GM12878 (cell line): ENCODE measurements at regions not wholly inside any gene's neighbourhood (a gene's known extent, or its start where the extent isn't known, plus 50 kb on each side); places are given as distances from the start of the nearest gene placed in this dataset.

Experiments
- ATAC-seq: fragments of 200-7000 bp; cut with Tn5 transposase; 3 replicates; pipeline ENCODE4 v1.9.1; 2020; ENCODE audit warnings: mild to moderate bottlenecking, moderate library complexity
- BruUV-seq: library from RNA; stranded (reverse); fragments of 400-500 nt; replicated peaks from 2 replicates; lab custom pipeline; 2021; lab: Mats Ljungman, UMichigan
- CTCF ChIA-PET: fragments of 300-600 bp; sonication (Branson Sonifier 250); formaldehyde crosslinking; extraction: SDS; loops from one replicate; lab custom pipeline; 2021; ENCODE audit warnings: inconsistent platforms; lab: Yijun Ruan, JAX
- POLR2A ChIA-PET: fragments of 350-600 bp; formaldehyde crosslinking; extraction: SDS; loops from one replicate; lab custom pipeline; 2021; ENCODE audit warnings: inconsistent platforms; lab: Charles Lee
- RAD21 ChIA-PET: fragments of 300-600 bp; sonication (Branson Sonifier 250); formaldehyde crosslinking; loops from one replicate; lab custom pipeline; 2023; ENCODE audit warnings: antibody characterized with exemption; ENCODE audit not compliant: unreplicated experiment; lab: Charles Lee
- SMC1A ChIA-PET: fragments of 300-600 bp; sonication (Branson Sonifier 250); formaldehyde crosslinking; loops from one replicate; lab custom pipeline; 2023; ENCODE audit not compliant: unreplicated experiment, uncharacterized antibody; lab: Charles Lee
- DNase-seq: peaks from one replicate; pipeline ENCODE4 v3.0.0-alpha.2; 2011; ENCODE audit warnings: low read depth, low spot score
- FAIRE-seq: peaks from 3 replicates; lab custom pipeline; 2011; peaks lifted over from hg19 to GRCh38; lab: Jason Lieb, UNC
- H2AFZ ChIP-seq: 2 replicates; pipeline ENCODE4 v1.6.0; 2011; ENCODE audit warnings: low read depth, low read length, control low read depth; ENCODE audit not compliant: control insufficient read depth
- H3K27ac ChIP-seq: 2 replicates; pipeline ENCODE4 v1.5.1; 2011; ENCODE audit warnings: control low read depth; ENCODE audit not compliant: control insufficient read depth, insufficient read depth
- H3K27me3 ChIP-seq, 2 experiments: replicated peaks in 1 of 2; 2 replicates each; pipeline versions ENCODE4 v1.6.0 to v1.6.1; 2011; ENCODE audit warnings: low read length in 1 of 2; ENCODE audit not compliant: control insufficient read depth in 2 of 2, insufficient read depth in 2 of 2
- H3K36me3 ChIP-seq, 2 experiments: 2 replicates each; pipeline ENCODE4 v1.5.1; 2011; ENCODE audit warnings: low read length in 1 of 2; ENCODE audit not compliant: control insufficient read depth in 2 of 2, insufficient read depth in 2 of 2
- H3K4me1 ChIP-seq: 2 replicates; pipeline ENCODE4 v1.6.1; 2011; ENCODE audit warnings: mild to moderate bottlenecking, low read length, moderate library complexity, mixed read lengths; ENCODE audit not compliant: control insufficient read depth, insufficient read depth
- H3K4me2 ChIP-seq: 2 replicates; pipeline ENCODE4 v1.6.0; 2011; ENCODE audit warnings: control low read depth; ENCODE audit not compliant: control insufficient read depth, insufficient read depth
- H3K4me3 ChIP-seq: fragments of 200-600 bp; sonication (generic); 2 replicates; pipeline ENCODE4 v1.5.1; 2016
- H3K79me2 ChIP-seq: 2 replicates; pipeline ENCODE4 v1.6.0; 2011; ENCODE audit warnings: low read length; ENCODE audit not compliant: control insufficient read depth, insufficient read depth
- H3K9ac ChIP-seq: 2 replicates; pipeline ENCODE4 v1.8.0; 2011; ENCODE audit warnings: low read length, control low read depth, mixed read lengths; ENCODE audit not compliant: control insufficient read depth, insufficient read depth
- H3K9me3 ChIP-seq: replicated peaks from 3 replicates; pipeline ENCODE4 v1.5.1; 2011; ENCODE audit warnings: mild to moderate bottlenecking, low read length; ENCODE audit not compliant: control insufficient read depth, insufficient read depth
- H4K20me1 ChIP-seq: 2 replicates; pipeline ENCODE4 v1.6.0; 2011; ENCODE audit not compliant: control insufficient read depth, insufficient read depth
- BCL11A ChIP-seq: IDR thresholded peaks from 2 replicates; pipeline ENCODE4 v1.6.1; 2011; ENCODE audit warnings: low read depth, low read length
- NBN ChIP-seq: fragments of 450-650 bp; IDR thresholded peaks from 2 replicates; pipeline ENCODE4 v1.6.1; 2016
- RAD21 ChIP-seq: IDR thresholded peaks from 2 replicates; pipeline ENCODE4 v1.6.1; 2011; ENCODE audit warnings: mild to moderate bottlenecking, low read depth, low read length, moderate library complexity; ENCODE audit not compliant: insufficient read depth
- REST ChIP-seq: IDR thresholded peaks from 2 replicates; pipeline ENCODE4 v1.6.1; 2012; ENCODE audit warnings: mild to moderate bottlenecking, low read depth, low read length
- RUNX3 ChIP-seq: IDR thresholded peaks from 2 replicates; pipeline ENCODE4 v1.6.1; 2012; ENCODE audit warnings: low read length, inconsistent platforms
- SMC3 ChIP-seq: IDR thresholded peaks from 2 replicates; pipeline ENCODE4 v1.6.1; 2011; ENCODE audit warnings: low read length, improper control_type of control experiment, borderline replicate concordance
- WGBS: methylation state at CpG from one replicate; pipeline ENCODE4 v1.1.6; 2016; ENCODE audit warnings: low lambda C conversion rate; ENCODE audit not compliant: insufficient replicate concordance, insufficient coverage; ENCODE audit errors: missing lambda C conversion rate; 5-methylcytosine and 5-hydroxymethylcytosine counted together
- in situ Hi-C: fragments of 300-500 bp; cut with MboI; formaldehyde crosslinking; loops from 9 replicates; pipeline ENCODE4 v1.14.3; 2018; ENCODE audit warnings: mixed read lengths
- intact Hi-C: fragments of 100-400 bp; cut with micrococcal nuclease; formaldehyde crosslinking; loops from one replicate; pipeline ENCODE4 v1.14.2; 2022; ENCODE audit not compliant: unreplicated experiment

DNA sequence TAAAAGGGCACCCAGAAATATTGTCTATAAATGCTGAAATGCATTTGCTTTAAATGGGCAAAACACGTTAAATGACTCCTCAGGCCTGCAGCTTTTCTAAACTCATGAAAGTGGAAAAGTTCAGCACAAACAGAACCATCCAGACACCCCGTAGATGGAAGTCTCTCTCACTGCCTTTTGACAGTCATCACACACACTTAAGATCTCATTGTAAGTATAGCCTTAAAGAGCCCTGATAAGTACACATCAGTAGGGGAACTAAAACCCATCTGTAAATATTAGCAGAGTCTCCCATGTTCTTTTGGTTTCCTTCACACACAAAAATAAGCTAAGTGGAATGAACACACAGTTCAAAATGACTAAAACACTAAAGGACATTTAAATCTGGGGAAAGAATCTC, 166.7 kb downstream of the LTN1 start:
- H3K9me3 ChIP-seq: no peaks in the 10 kb centered on the region
- no peak for TF ChIP-seq NBN
- no peak for TF ChIP-seq REST
- no peak for TF ChIP-seq RAD21
- TF ChIP-seq, all 136 proteins: peak for 0
- Histone ChIP-seq H3K4me3 (no peak overlapping the region), H4K20me1 (no peaks in the 10 kb centered on the region), H3K27ac (no peak overlapping the region), H3K9ac (no peak overlapping the region), H3K79me2 (no peaks in the 10 kb centered on the region), H2AFZ (no peak overlapping the region), H3K4me2 (no peak overlapping the region), H3K36me3 (no peaks in the 10 kb centered on the region), H3K4me1 (no peaks in the 10 kb centered on the region), H3K27me3 (no peaks in the 10 kb centered on the region)
- in situ Hi-C loops: no loop called here
- intact Hi-C loops: no loop called here
- no TSS peak for BruUV-seq
- DNase-seq: no peak
- no peak for ATAC-seq
- ChIA-PET CTCF (interaction anchor here (1.0 kb wide), 1 partner anchor 9 kb away, joined by 3 read pairs; no protein-coding TSS in a partner anchor), SMC1A (no interaction called here), RAD21 (no interaction called here), POLR2A (no interaction called here)
- WGBS: 0% methylated on average over 2 of the region's 2 CpGs
- FAIRE-seq: no peak

- no peaks in the 10 kb centered on the region for H3K27me3 ChIP-seq
- FAIRE-seq: no peak
- no peak overlapping the region for H2AFZ ChIP-seq
- ATAC-seq: no peak
- CTCF ChIA-PET: no interaction called here
- H3K9me3 ChIP-seq: no peaks in the 10 kb centered on the region
- no peak for DNase-seq
- 62% methylated on average over 2 of the region's 2 CpGs for WGBS
- SMC1A ChIA-PET: no interaction called here
- H3K36me3 ChIP-seq: no peaks in the 10 kb centered on the region
- RAD21 ChIA-PET: no interaction called here
- intact Hi-C loops (no loop called here), in situ Hi-C loops (no loop called here)
- no peak overlapping the region for H3K27ac ChIP-seq
- H3K4me2 ChIP-seq: no peak overlapping the region
- no peak overlapping the region for H3K4me3 ChIP-seq
- H3K4me1 ChIP-seq: no peaks in the 10 kb centered on the region
- no TSS peak for BruUV-seq
- TF ChIP-seq NBN: no peak
- no peak for TF ChIP-seq RUNX3
- no peak for TF ChIP-seq BCL11A
- no peak for TF ChIP-seq SMC3
- H3K79me2 ChIP-seq: no peaks in the 10 kb centered on the region
- no peaks in the 10 kb centered on the region for H4K20me1 ChIP-seq
- no peak overlapping the region for H3K9ac ChIP-seq
- POLR2A ChIA-PET: no interaction called here
Observed at GRCh38 chr21:28823429-28823828, 169.2 kb downstream of the LTN1 start.
